MG63 (cell line): ENCODE measurements at regions not wholly inside any gene's neighbourhood (a gene's known extent, or its start where the extent isn't known, plus 50 kb on each side); places are given as distances from the start of the nearest gene placed in this dataset.

Experiments
- DNase-seq: peaks from one replicate; pipeline ENCODE4 v3.0.0-alpha.2; 2020
- H3K27me3 ChIP-seq: fragments of 250-450 bp; sonication (Bioruptor Pico); 2 replicates; pipeline ENCODE4 v1.5.1; 2020; ENCODE audit warnings: mild to moderate bottlenecking, moderate library complexity
- H3K36me3 ChIP-seq: fragments of 250-450 bp; sonication (Bioruptor Pico); 2 replicates; pipeline ENCODE4 v1.5.1; 2020; ENCODE audit warnings: mild to moderate bottlenecking, moderate library complexity
- H3K4me3 ChIP-seq: fragments of 250-450 bp; sonication (Bioruptor Pico); 2 replicates; pipeline ENCODE4 v1.5.1; 2020; ENCODE audit warnings: mild to moderate bottlenecking, moderate library complexity
- H3K9me3 ChIP-seq: fragments of 250-450 bp; sonication (Bioruptor Pico); 2 replicates; pipeline ENCODE4 v1.5.1; 2020; ENCODE audit warnings: mild to moderate bottlenecking, moderate library complexity

DNA sequence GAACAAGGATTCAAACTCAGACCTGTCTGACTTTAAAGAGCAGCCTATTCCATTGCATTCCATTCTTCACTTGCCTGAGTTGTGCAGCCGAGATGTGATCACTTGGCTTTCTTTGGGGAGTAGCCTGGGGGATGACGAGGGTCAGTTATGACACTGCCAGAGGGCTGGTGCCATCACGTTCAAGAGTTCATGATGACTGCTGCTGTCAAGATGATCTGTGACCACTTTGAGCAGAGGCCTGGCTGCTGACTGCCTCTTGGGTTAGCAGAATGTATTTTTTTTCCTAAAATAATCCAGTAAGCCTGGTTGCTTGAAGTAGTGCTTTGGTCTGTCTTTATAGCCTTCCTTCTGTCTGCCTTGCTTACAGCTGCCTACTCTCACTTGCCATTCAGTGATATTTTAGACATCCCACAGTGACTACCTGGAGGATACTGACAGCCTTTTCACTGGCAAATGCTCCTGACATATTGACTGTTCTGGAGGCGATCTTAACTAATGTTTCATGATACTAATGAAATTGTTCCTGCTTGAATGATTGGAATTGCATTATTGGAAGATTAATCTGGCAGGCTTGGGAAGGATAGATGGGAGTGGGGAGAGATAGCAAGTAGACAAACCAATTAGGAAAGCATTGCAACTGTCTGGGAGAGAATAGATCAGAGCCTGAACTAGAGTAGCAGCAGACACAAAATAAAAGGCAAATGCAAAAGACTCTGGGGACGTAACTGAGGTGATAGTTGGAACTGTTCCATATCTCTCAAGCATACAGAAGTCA is 221.6 kb upstream of the LCORL start:
- H3K36me3 ChIP-seq = no peaks in the 10 kb centered on the region
- H3K4me3 ChIP-seq = no peak overlapping the region
- DNase-seq = no peak
- no peaks in the 10 kb centered on the region for H3K27me3 ChIP-seq
- no peaks in the 10 kb centered on the region for H3K9me3 ChIP-seq

- H3K36me3 ChIP-seq = no peaks in the 10 kb centered on the region
- no peaks in the 10 kb centered on the region for H3K27me3 ChIP-seq
- no peak overlapping the region for H3K4me3 ChIP-seq
- DNase-seq = no peak
- H3K9me3 ChIP-seq = no peaks in the 10 kb centered on the region
Measured at GRCh38 chr4:18241727-18242126, 220.2 kb upstream of the LCORL start.

DNA sequence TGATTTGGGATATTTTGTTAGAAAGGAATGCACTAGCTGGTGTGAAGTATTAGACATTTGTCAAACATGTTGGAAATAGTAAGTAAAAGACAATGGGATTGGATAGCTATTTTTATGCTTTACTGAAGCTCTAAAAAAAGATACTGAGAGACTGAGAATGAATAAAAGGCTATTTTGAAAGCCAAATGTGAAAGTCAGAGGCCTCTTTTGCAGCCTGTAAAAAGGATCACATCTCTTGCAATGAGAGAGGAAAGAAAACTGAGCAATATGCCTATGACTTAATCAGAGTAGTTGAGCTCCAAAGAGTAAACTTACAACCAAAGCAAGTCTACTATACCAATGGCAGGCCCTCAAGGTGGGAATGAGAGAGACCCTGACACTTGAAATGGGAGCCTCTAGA is 212.6 kb upstream of the LCORL start:
- Histone ChIP-seq H3K36me3 (no peaks in the 10 kb centered on the region), H3K4me3 (no peak overlapping the region), H3K9me3 (no peaks in the 10 kb centered on the region), H3K27me3 (no peaks in the 10 kb centered on the region)
- DNase-seq = no peak

DNA sequence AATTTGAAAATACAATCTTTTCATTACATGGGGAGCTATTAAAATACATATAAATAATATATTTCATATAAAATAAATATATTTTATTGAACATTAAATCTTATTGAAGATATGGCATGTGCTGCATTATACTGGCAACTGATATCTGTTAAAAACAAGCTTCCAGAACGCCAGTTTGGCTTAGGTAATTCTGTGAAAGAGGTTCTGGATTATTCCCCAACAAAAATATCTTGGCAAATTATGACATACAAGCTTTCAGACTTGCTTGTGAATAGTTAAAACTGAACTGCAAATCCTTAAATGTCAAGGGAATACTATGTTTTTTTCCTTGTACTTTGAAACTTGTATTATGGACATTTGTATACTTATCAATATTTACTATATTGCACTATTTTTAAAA is 210.2 kb upstream of the LCORL start:
- no peak for DNase-seq
- H3K27me3 ChIP-seq = no peaks in the 10 kb centered on the region

DNA sequence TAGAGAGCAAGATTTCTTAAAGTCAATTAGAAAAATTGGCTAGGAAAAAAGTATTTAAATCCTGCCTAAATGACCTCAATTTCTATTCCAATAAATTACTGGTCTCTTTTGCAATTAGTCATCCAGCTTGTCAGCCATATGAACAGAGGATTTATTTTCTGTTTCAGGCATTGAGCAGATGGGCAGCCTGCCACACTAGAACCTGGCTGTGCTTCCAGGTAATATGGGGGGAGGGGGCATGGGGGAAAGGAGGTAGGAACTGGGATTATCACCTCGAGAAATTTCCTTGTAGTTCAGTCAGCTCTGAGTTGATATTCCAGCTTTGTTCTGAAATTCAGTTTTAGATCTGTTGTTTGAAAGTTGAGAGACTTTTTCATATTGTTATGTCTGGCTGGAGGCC is 206.3 kb upstream of the LCORL start:
- no peaks in the 10 kb centered on the region for H3K36me3 ChIP-seq
- H3K27me3 ChIP-seq = no peaks in the 10 kb centered on the region
- no peak for DNase-seq
- no peak overlapping the region for H3K4me3 ChIP-seq
- no peaks in the 10 kb centered on the region for H3K9me3 ChIP-seq

More for the DNA sequence above, 210.2 kb upstream of the LCORL start:
- no peaks in the 10 kb centered on the region for H3K36me3 ChIP-seq
- H3K4me3 ChIP-seq = no peak overlapping the region
- no peaks in the 10 kb centered on the region for H3K9me3 ChIP-seq

GRCh38 chr4:18214411-18215055 is 193.0 kb upstream of the LCORL start:
- no peak overlapping the region for H3K4me3 ChIP-seq
- no peaks in the 10 kb centered on the region for H3K36me3 ChIP-seq
- no peaks in the 10 kb centered on the region for H3K9me3 ChIP-seq
- DNase-seq = no peak
- no peaks in the 10 kb centered on the region for H3K27me3 ChIP-seq

- Histone ChIP-seq H3K9me3 (no peaks in the 10 kb centered on the region), H3K4me3 (no peak overlapping the region), H3K36me3 (no peaks in the 10 kb centered on the region), H3K27me3 (no peaks in the 10 kb centered on the region)
- no peak for DNase-seq
Measured at GRCh38 chr4:18213576-18214198, 192.1 kb upstream of the LCORL start.

DNA sequence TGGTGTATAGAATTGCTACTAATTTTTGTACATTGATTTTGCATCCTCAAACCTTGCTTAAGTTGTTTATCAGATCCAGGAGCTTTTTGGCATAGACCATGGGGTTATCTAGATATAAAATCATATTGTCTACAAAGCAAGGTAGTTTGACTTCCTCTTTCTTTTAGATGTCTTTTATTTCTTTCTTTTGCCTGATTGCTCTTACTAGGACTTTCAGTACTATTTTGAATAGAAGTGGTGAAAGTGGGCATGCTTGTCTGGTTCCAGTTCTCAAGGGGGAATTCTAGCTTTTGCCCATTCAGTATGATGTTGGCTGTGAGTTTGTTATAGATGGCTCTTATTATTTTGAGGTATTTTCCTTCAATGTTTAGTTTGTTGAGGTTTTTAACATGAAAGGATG is 187.9 kb upstream of the LCORL start:
- no peaks in the 10 kb centered on the region for H3K27me3 ChIP-seq
- DNase-seq = no peak
- no peaks in the 10 kb centered on the region for H3K9me3 ChIP-seq
- no peak overlapping the region for H3K4me3 ChIP-seq
- no peaks in the 10 kb centered on the region for H3K36me3 ChIP-seq

GRCh38 chr4:18203966-18204365 is 182.4 kb upstream of the LCORL start:
- Histone ChIP-seq H3K27me3 (no peaks in the 10 kb centered on the region), H3K36me3 (no peaks in the 10 kb centered on the region), H3K9me3 (no peaks in the 10 kb centered on the region), H3K4me3 (no peak overlapping the region)
- no peak for DNase-seq

GRCh38 chr4:18202486-18202885 is 180.9 kb upstream of the LCORL start:
- Histone ChIP-seq H3K4me3 (no peak overlapping the region), H3K27me3 (no peaks in the 10 kb centered on the region), H3K9me3 (no peaks in the 10 kb centered on the region), H3K36me3 (no peaks in the 10 kb centered on the region)
- no peak for DNase-seq

- no peak for DNase-seq
- H3K4me3 ChIP-seq = no peak overlapping the region
- H3K36me3 ChIP-seq = no peaks in the 10 kb centered on the region
- no peaks in the 10 kb centered on the region for H3K27me3 ChIP-seq
- H3K9me3 ChIP-seq = no peaks in the 10 kb centered on the region
Measured at GRCh38 chr4:18201885-18202284, 180.3 kb upstream of the LCORL start.

GRCh38 chr4:18198653-18199052 is 177.1 kb upstream of the LCORL start:
- no peaks in the 10 kb centered on the region for H3K27me3 ChIP-seq
- DNase-seq = no peak

GRCh38 chr4:18197467-18197866 is 175.9 kb upstream of the LCORL start:
- Histone ChIP-seq H3K27me3 (no peaks in the 10 kb centered on the region), H3K9me3 (no peaks in the 10 kb centered on the region), H3K36me3 (no peaks in the 10 kb centered on the region), H3K4me3 (no peak overlapping the region)
- DNase-seq = no peak

More at GRCh38 chr4:18198653-18199052, 177.1 kb upstream of the LCORL start:
- no peaks in the 10 kb centered on the region for H3K9me3 ChIP-seq
- H3K36me3 ChIP-seq = no peaks in the 10 kb centered on the region
- no peak overlapping the region for H3K4me3 ChIP-seq

- DNase-seq = no peak
- no peaks in the 10 kb centered on the region for H3K9me3 ChIP-seq
- no peak overlapping the region for H3K4me3 ChIP-seq
- no peaks in the 10 kb centered on the region for H3K36me3 ChIP-seq
- H3K27me3 ChIP-seq = no peaks in the 10 kb centered on the region
Measured at GRCh38 chr4:18194278-18194677, 172.7 kb upstream of the LCORL start.

GRCh38 chr4:18192901-18193300 is 171.3 kb upstream of the LCORL start:
- Histone ChIP-seq H3K9me3 (no peaks in the 10 kb centered on the region), H3K36me3 (no peaks in the 10 kb centered on the region), H3K27me3 (no peaks in the 10 kb centered on the region), H3K4me3 (no peak overlapping the region)
- DNase-seq = no peak

- DNase-seq = no peak
- no peaks in the 10 kb centered on the region for H3K9me3 ChIP-seq
- H3K27me3 ChIP-seq = no peaks in the 10 kb centered on the region
- no peak overlapping the region for H3K4me3 ChIP-seq
- H3K36me3 ChIP-seq = no peaks in the 10 kb centered on the region
Measured at GRCh38 chr4:18185491-18185890, 163.9 kb upstream of the LCORL start.

DNA sequence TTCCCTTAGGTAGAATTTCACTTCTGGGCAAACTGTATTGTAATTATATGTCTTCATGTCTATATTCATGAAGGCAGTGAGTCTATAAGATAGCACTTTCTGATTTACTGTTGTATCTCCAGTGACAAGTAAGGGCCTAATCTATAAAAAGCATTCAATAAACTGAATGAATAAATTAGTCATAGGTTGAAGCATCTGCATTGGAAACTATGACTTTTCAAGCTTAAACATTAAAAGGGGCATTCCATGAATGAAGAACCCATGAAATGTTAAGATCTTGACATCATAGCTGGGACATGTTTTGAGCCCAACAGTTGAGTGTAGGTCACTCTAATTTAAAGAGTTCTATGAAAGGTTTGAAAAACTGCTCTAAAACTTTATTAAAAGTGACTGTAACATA is 159.3 kb upstream of the LCORL start:
- no peak for DNase-seq
- Histone ChIP-seq H3K27me3 (no peaks in the 10 kb centered on the region), H3K36me3 (no peaks in the 10 kb centered on the region), H3K4me3 (no peak overlapping the region), H3K9me3 (no peaks in the 10 kb centered on the region)

DNA sequence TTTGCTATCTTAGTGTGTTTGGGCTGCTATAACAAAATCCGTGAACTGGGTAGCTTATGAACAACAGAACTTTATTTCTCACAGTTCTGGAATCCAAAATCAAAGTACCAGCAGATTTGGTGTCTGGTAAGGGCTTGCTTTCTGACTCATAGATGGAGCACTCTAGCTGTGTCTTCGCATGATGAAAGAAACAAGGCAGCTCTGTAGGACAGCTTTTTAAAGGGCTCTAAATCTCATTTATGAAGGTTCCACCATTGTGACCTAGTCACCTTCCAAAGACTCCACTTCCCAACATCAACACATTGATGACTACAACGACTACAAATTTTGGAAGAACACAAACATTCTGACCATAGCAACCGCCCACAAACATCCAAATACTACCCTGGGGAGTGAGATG is 158.6 kb upstream of the LCORL start:
- H3K4me3 ChIP-seq = no peak overlapping the region
- H3K36me3 ChIP-seq = no peaks in the 10 kb centered on the region
- no peaks in the 10 kb centered on the region for H3K27me3 ChIP-seq
- H3K9me3 ChIP-seq = no peaks in the 10 kb centered on the region
- no peak for DNase-seq
